ENCODE measurements at regions not wholly inside any gene's neighbourhood (a gene's known extent, or its start where the extent isn't known, plus 50 kb on each side); places are given as distances from the start of the nearest gene placed in this dataset.
A peak's percentile ranks its signal among the peaks of the same experiment; 100 is the strongest.

- TF ChIP-seq, protein P1, sequence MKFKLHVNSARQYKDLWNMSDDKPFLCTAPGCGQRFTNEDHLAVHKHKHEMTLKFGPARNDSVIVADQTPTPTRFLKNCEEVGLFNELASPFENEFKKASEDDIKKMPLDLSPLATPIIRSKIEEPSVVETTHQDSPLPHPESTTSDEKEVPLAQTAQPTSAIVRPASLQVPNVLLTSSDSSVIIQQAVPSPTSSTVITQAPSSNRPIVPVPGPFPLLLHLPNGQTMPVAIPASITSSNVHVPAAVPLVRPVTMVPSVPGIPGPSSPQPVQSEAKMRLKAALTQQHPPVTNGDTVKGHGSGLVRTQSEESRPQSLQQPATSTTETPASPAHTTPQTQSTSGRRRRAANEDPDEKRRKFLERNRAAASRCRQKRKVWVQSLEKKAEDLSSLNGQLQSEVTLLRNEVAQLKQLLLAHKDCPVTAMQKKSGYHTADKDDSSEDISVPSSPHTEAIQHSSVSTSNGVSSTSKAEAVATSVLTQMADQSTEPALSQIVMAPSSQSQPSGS (IDR thresholded peaks at IDR 0.05; ENCODE audit: low read length): no peak
- no peak for TF ChIP-seq CTCF (IDR thresholded peaks at IDR 0.05 in 2 of 3, conservative IDR thresholded peaks at IDR 0.05 in 1 of 3; ENCODE audit: control insufficient read depth in 2 of 3, extremely low read depth in 1 of 3, insufficient read depth in 1 of 3, low read depth in 3 of 3, low read length in 3 of 3)
- no peak for TF ChIP-seq EP300 (IDR thresholded peaks at IDR 0.05; ENCODE audit: borderline replicate concordance in 1 of 2, control insufficient read depth in 1 of 2, low read depth in 2 of 2, low read length in 2 of 2)
- TF ChIP-seq BMI1 (IDR thresholded peaks at IDR 0.05; ENCODE audit: borderline replicate concordance): no peak
- TF ChIP-seq, protein P2, sequence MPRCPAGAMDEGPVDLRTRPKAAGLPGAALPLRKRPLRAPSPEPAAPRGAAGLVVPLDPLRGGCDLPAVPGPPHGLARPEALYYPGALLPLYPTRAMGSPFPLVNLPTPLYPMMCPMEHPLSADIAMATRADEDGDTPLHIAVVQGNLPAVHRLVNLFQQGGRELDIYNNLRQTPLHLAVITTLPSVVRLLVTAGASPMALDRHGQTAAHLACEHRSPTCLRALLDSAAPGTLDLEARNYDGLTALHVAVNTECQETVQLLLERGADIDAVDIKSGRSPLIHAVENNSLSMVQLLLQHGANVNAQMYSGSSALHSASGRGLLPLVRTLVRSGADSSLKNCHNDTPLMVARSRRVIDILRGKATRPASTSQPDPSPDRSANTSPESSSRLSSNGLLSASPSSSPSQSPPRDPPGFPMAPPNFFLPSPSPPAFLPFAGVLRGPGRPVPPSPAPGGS (IDR thresholded peaks at IDR 0.05; ENCODE audit: borderline replicate concordance, insufficient read depth, low read depth, low read length, poor library complexity, severe bottlenecking): peak; percentile 4
- TF ChIP-seq SIX5 (IDR thresholded peaks at IDR 0.05; ENCODE audit: low read depth, low read length, severe bottlenecking): no peak
- peak; percentile 38; the same call in 1 of the 2 replicates for TF ChIP-seq POLR2AphosphoS5 (IDR thresholded peaks at IDR 0.05; ENCODE audit: low read length)
- TF ChIP-seq CREM (IDR thresholded peaks at IDR 0.05; ENCODE audit: low read depth): no peak
- no peak for TF ChIP-seq CHD2 (IDR thresholded peaks at IDR 0.05; ENCODE audit: borderline replicate concordance, low read depth, low read length)
- no peak for TF ChIP-seq RUNX3 (IDR thresholded peaks at IDR 0.05; ENCODE audit: low read length)
- TF ChIP-seq PML (IDR thresholded peaks at IDR 0.05; ENCODE audit: low read length): 0 out of 2 replicates have a peak, but pooled peaks have one; percentile 27
- TF ChIP-seq ZZZ3 (IDR thresholded peaks at IDR 0.05; ENCODE audit: control insufficient read depth, insufficient read length, low read depth): no peak
- no peak for TF ChIP-seq ZNF274 (IDR thresholded peaks at IDR 0.05; ENCODE audit: insufficient read depth, insufficient read length)
- TF ChIP-seq SUZ12 (IDR thresholded peaks at IDR 0.05; ENCODE audit: unreplicated experiment): no peak
These were observed 120.7 kb upstream of the TOPAZ1 start (continued) for GRCh38 chr3:44120721-44121582.
